DND-41 (cell line): ENCODE measurements at regions not wholly inside any gene's neighbourhood (a gene's known extent, or its start where the extent isn't known, plus 50 kb on each side); places are given as distances from the start of the nearest gene placed in this dataset.
"Not testable (repeated sequence)": the region's sequence is repeated elsewhere in the genome, so short reads cannot be mapped to it uniquely, and the experiment has no call there.

Source experiments
- ATAC-seq: fragments of 200-7000 bp; cut with Tn5 transposase; 3 replicates; pipeline ENCODE4 v1.9.1; 2021; ENCODE audit warnings: low read depth; ENCODE audit not compliant: insufficient read depth
- DNase-seq: peaks from one replicate; pipeline ENCODE4 v3.0.0-alpha.2; 2020
- H2AFZ ChIP-seq: 2 replicates; pipeline ENCODE4 v1.6.0; 2012; ENCODE audit warnings: low read depth, low read length
- H3K27ac ChIP-seq: 2 replicates; pipeline ENCODE4 v1.5.1; 2012; ENCODE audit warnings: low read length, inconsistent platforms
- H3K27me3 ChIP-seq: fragments of 200-600 bp; sonication (generic); 2 replicates; pipeline ENCODE4 v1.6.0; 2012; ENCODE audit warnings: low read length, mild to moderate bottlenecking, inconsistent platforms; ENCODE audit not compliant: insufficient read depth, poor library complexity
- H3K36me3 ChIP-seq: 2 replicates; pipeline ENCODE4 v1.5.1; 2012; ENCODE audit warnings: low read length, inconsistent platforms; ENCODE audit not compliant: insufficient read depth
- H3K4me1 ChIP-seq: 2 replicates; pipeline ENCODE4 v1.5.1; 2012; ENCODE audit warnings: mild to moderate bottlenecking, low read length; ENCODE audit not compliant: insufficient read depth
- H3K4me2 ChIP-seq: 2 replicates; pipeline ENCODE4 v1.6.0; 2012; ENCODE audit warnings: mild to moderate bottlenecking, moderate library complexity, low read length, inconsistent platforms; ENCODE audit not compliant: insufficient read depth
- H3K4me3 ChIP-seq, 2 experiments: fragments of 200-600 bp in 1 of 2; shearing (Covaris generic) in 1 of 2; 2 replicates each; pipeline ENCODE4 v1.5.1; 2012 to 2016; ENCODE audit warnings: inconsistent platforms in 2 of 2, low read length in 2 of 2, mild to moderate bottlenecking in 2 of 2, low read depth in 1 of 2, moderate library complexity in 1 of 2
- H3K79me2 ChIP-seq: 2 replicates; pipeline ENCODE4 v1.6.0; 2012; ENCODE audit warnings: low read length, inconsistent platforms; ENCODE audit not compliant: insufficient read depth
- H3K9ac ChIP-seq: 2 replicates; pipeline ENCODE4 v1.6.0; 2012; ENCODE audit warnings: low read depth, mild to moderate bottlenecking, inconsistent platforms, low read length, moderate library complexity
- H3K9me3 ChIP-seq: 2 replicates; pipeline ENCODE4 v1.5.1; 2012; ENCODE audit warnings: low read length, moderate library complexity, mild to moderate bottlenecking, inconsistent platforms; ENCODE audit not compliant: insufficient read depth, severe bottlenecking
- H4K20me1 ChIP-seq: 2 replicates; pipeline ENCODE4 v1.6.0; 2012; ENCODE audit warnings: low read length; ENCODE audit not compliant: insufficient read depth
- EZH2 ChIP-seq: IDR thresholded peaks from 3 replicates; pipeline ENCODE4 v1.6.1; 2012; ENCODE audit warnings: borderline replicate concordance, low read depth, mild to moderate bottlenecking, moderate library complexity, low read length, inconsistent platforms; ENCODE audit not compliant: severe bottlenecking
- TF ChIP-seq, protein P1 (sequence below): IDR thresholded peaks from 2 replicates; pipeline ENCODE4 v1.5.1; 2012; ENCODE audit warnings: borderline replicate concordance, low read length, moderate library complexity, mild to moderate bottlenecking; ENCODE audit not compliant: poor library complexity, severe bottlenecking; ENCODE audit errors: extremely low read depth

DNA sequence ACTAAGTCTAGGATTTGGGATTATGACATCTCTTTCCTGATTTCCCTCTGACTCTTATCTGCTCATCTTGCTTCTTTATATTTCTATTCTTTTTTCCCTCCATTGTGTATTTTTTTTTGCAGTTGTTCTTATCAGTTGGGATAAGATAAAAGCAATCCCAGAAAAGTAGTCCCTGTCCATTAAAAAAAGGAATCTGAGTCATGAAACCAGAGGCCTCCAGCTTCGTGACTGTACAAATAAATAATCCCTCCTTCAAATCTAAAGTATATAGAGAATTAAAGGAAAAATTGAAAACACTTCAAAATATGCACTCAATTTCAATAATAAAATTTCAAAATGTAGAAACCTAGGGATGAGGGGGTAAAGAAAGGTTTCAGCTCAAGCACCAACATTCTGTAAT, 317.8 kb upstream of the NT5E start:
- H2AFZ ChIP-seq, result no peak overlapping the region
- DNase-seq (no peak), ATAC-seq (no peak)
- no peaks in the 10 kb centered on the region for H4K20me1 ChIP-seq
- TF ChIP-seq EZH2, result no peak
- TF ChIP-seq, protein P1, sequence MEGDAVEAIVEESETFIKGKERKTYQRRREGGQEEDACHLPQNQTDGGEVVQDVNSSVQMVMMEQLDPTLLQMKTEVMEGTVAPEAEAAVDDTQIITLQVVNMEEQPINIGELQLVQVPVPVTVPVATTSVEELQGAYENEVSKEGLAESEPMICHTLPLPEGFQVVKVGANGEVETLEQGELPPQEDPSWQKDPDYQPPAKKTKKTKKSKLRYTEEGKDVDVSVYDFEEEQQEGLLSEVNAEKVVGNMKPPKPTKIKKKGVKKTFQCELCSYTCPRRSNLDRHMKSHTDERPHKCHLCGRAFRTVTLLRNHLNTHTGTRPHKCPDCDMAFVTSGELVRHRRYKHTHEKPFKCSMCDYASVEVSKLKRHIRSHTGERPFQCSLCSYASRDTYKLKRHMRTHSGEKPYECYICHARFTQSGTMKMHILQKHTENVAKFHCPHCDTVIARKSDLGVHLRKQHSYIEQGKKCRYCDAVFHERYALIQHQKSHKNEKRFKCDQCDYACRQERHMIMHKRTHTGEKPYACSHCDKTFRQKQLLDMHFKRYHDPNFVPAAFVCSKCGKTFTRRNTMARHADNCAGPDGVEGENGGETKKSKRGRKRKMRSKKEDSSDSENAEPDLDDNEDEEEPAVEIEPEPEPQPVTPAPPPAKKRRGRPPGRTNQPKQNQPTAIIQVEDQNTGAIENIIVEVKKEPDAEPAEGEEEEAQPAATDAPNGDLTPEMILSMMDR, result no peak
- no peaks in the 10 kb centered on the region for H3K36me3 ChIP-seq
- H3K9ac ChIP-seq, result no peak overlapping the region
- H3K27ac ChIP-seq, result no peak overlapping the region
- H3K4me3 ChIP-seq, result no peak overlapping the region
- no peaks in the 10 kb centered on the region for H3K79me2 ChIP-seq
- no peaks in the 10 kb centered on the region for H3K9me3 ChIP-seq
- no peaks in the 10 kb centered on the region for H3K4me1 ChIP-seq
- H3K4me2 ChIP-seq, result no peak overlapping the region
- no peaks in the 10 kb centered on the region for H3K27me3 ChIP-seq

DNA sequence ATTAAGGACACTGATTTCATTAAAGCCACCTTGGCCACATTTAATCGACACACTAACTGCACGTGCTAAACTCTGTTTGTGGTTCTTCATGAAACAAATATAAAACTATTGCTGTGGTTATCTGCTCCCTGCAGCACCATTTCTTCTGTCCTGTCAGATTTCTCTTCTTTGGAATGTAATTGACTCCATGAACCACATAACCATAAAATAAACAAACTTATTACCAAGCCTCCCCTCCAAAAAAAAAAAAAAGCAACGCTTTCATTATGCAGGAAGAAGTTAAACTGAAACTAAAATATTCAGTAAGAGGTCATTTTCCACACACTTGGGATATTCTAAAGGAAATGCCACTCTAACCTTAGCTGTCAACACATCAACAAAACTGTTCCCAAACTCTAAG, 319.1 kb upstream of the NT5E start:
- Histone ChIP-seq H3K27ac (no peak overlapping the region), H3K4me3 (no peak overlapping the region), H3K36me3 (no peaks in the 10 kb centered on the region), H3K9ac (no peak overlapping the region), H2AFZ (no peak overlapping the region), H3K4me2 (no peak overlapping the region), H3K4me1 (no peaks in the 10 kb centered on the region), H4K20me1 (no peaks in the 10 kb centered on the region), H3K9me3 (no peaks in the 10 kb centered on the region), H3K79me2 (no peaks in the 10 kb centered on the region), H3K27me3 (no peaks in the 10 kb centered on the region)
- ATAC-seq (no peak), DNase-seq (no peak)
- no peak for TF ChIP-seq EZH2
- TF ChIP-seq, protein P1, result no peak

DNA sequence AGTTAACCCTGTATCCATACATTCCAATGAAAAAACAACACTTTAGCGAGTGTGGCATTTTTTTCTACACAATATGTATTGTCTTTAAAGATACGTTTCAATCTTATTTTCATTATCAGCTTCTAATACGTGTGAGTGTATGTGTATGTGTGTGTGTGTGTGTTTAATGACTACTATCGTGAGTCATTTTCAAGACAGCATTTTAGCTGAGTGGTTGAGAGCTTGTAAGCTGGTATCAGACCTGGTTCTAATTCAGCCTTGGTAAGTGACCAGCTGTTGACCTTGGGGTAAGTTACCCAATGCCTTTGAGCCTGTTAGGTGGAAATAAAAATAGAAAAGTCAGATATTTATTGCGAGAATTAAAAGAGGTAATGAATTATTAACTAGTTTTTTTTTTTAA, 320.0 kb upstream of the NT5E start:
- no peaks in the 10 kb centered on the region for H3K4me1 ChIP-seq
- no peak overlapping the region for H3K4me3 ChIP-seq
- H3K36me3 ChIP-seq, result no peaks in the 10 kb centered on the region
- no peak overlapping the region for H3K4me2 ChIP-seq
- DNase-seq, result no peak
- H3K27me3 ChIP-seq, result no peaks in the 10 kb centered on the region
- TF ChIP-seq, protein P1, result no peak
- TF ChIP-seq EZH2, result no peak
- no peak overlapping the region for H2AFZ ChIP-seq
- no peaks in the 10 kb centered on the region for H3K9me3 ChIP-seq
- H3K9ac ChIP-seq, result no peak overlapping the region
- H4K20me1 ChIP-seq, result no peaks in the 10 kb centered on the region
- H3K27ac ChIP-seq, result no peak overlapping the region
- no peak for ATAC-seq
- no peaks in the 10 kb centered on the region for H3K79me2 ChIP-seq

DNA sequence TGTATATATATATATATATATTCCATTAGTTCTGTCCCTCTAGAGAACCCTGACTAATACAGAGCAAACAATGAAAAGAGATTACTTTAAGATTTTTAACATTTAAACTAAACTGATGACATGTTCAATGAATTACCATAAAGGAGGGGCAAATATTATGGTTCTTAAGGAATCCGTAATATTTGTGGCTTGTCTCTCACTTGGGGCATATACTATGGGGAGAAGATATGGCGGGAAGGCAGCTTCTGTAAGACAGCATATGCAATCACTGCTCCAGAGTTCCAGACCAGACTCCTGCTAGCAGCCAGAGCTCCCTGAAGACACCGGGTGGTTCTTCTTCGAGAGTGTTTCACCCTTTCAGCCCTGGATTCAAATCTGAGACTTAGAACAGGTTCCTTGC, 321.1 kb upstream of the NT5E start:
- no peaks in the 10 kb centered on the region for H3K79me2 ChIP-seq
- no peak for DNase-seq
- no peak for ATAC-seq
- no peak overlapping the region for H3K4me3 ChIP-seq
- H2AFZ ChIP-seq, result no peak overlapping the region
- H4K20me1 ChIP-seq, result no peaks in the 10 kb centered on the region
- no peaks in the 10 kb centered on the region for H3K4me1 ChIP-seq
- no peak overlapping the region for H3K27ac ChIP-seq
- H3K36me3 ChIP-seq, result no peaks in the 10 kb centered on the region
- H3K9ac ChIP-seq, result no peak overlapping the region
- H3K9me3 ChIP-seq, result no peaks in the 10 kb centered on the region
- no peak overlapping the region for H3K4me2 ChIP-seq
- no peak for TF ChIP-seq EZH2
- TF ChIP-seq, protein P1, result no peak
- H3K27me3 ChIP-seq, result no peaks in the 10 kb centered on the region

DNA sequence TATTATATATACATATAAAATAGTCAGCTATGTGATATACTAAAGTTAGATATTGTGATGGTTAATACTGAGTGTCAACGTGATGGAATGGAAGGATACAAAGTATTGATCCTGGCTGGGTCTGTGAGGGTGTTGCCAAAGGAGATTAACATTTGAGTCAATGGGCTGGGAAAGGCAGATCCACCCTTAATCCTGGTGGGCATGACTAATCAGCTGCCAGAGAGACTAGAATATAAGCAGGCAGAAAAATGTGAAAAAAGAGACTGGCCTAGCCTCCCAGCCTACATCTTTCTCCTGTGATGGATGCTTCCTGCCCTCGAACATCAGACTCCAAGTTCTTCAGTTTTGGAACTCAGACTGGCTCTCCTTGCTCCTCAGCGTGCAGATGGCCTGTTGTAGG, 321.6 kb upstream of the NT5E start:
- not testable (repeated sequence) for ATAC-seq, H3K79me2 ChIP-seq, H3K4me1 ChIP-seq, H4K20me1 ChIP-seq, H3K36me3 ChIP-seq, H3K9me3 ChIP-seq, H3K27me3 ChIP-seq, H3K4me2 ChIP-seq, H3K4me3 ChIP-seq, H3K27ac ChIP-seq, H2AFZ ChIP-seq, DNase-seq, H3K9ac ChIP-seq
